HG02763 (cell line): ENCODE measurements at regions not wholly inside any gene's neighbourhood (a gene's known extent, or its start where the extent isn't known, plus 50 kb on each side); places are given as distances from the start of the nearest gene placed in this dataset.
"Not testable (repeated sequence)": the region's sequence is repeated elsewhere in the genome, so short reads cannot be mapped to it uniquely, and the experiment has no call there.

Experiments
- ATAC-seq: cut with Tn5 transposase; IDR thresholded peaks from one replicate; pipeline ENCODE4 v1.9.1; 2021; ENCODE audit warnings: mild to moderate bottlenecking, moderate library complexity; ENCODE audit not compliant: unreplicated experiment

GRCh38 chr5:42074353-42074752, 149.3 kb downstream of the FBXO4 start:
- no peak for ATAC-seq

- no peak for ATAC-seq
Measured at GRCh38 chr5:42089705-42090104, 164.6 kb downstream of the FBXO4 start.

GRCh38 chr5:42090162-42090561, 165.1 kb downstream of the FBXO4 start:
- no peak for ATAC-seq

GRCh38 chr5:42099846-42100245, 174.8 kb downstream of the FBXO4 start:
- not testable (repeated sequence) for ATAC-seq

GRCh38 chr5:42108468-42108867, 183.4 kb downstream of the FBXO4 start:
- no peak for ATAC-seq

- ATAC-seq, result no peak
Measured at GRCh38 chr5:42109006-42109572, 184.0 kb downstream of the FBXO4 start.

- not testable (repeated sequence) for ATAC-seq
Measured at GRCh38 chr5:42115721-42116120, 190.6 kb downstream of the FBXO4 start.

- ATAC-seq, result no peak
Measured at GRCh38 chr5:42120070-42120469, 195.0 kb downstream of the FBXO4 start.

GRCh38 chr5:42121401-42121800, 196.3 kb downstream of the FBXO4 start:
- no peak for ATAC-seq

- ATAC-seq, result no peak
Measured at GRCh38 chr5:42131081-42131480, 206.0 kb downstream of the FBXO4 start.

GRCh38 chr5:42143361-42143760, 218.3 kb downstream of the FBXO4 start:
- ATAC-seq, result no peak

- ATAC-seq, result no peak
Measured at GRCh38 chr5:42148813-42149212, 223.7 kb downstream of the FBXO4 start.

GRCh38 chr5:42157215-42157614, 232.1 kb downstream of the FBXO4 start:
- ATAC-seq, result no peak

GRCh38 chr5:42163083-42163482, 238.0 kb downstream of the FBXO4 start:
- ATAC-seq, result no peak

- no peak for ATAC-seq
Measured at GRCh38 chr5:42168091-42168670, 243.1 kb downstream of the FBXO4 start.

GRCh38 chr5:42176118-42176517, 247.1 kb upstream of the GHR start:
- ATAC-seq, result not testable (repeated sequence)

GRCh38 chr5:42179843-42180242, 243.4 kb upstream of the GHR start:
- ATAC-seq, result not testable (repeated sequence)

GRCh38 chr5:42216904-42217303, 206.3 kb upstream of the GHR start:
- ATAC-seq, result no peak

- no peak for ATAC-seq
Measured at GRCh38 chr5:42217791-42218190, 205.4 kb upstream of the GHR start.

- ATAC-seq, result no peak
Measured at GRCh38 chr5:42225009-42225408, 198.2 kb upstream of the GHR start.

- no peak for ATAC-seq
Measured at GRCh38 chr5:42228279-42228678, 195.0 kb upstream of the GHR start.

- ATAC-seq, result no peak
Measured at GRCh38 chr5:42230839-42231238, 192.4 kb upstream of the GHR start.

GRCh38 chr5:42235241-42235640, 188.0 kb upstream of the GHR start:
- ATAC-seq, result no peak
